Right renal cortex interstitium (tissue), 3 donors: ENCODE measurements at regions not wholly inside any gene's neighbourhood (a gene's known extent, or its start where the extent isn't known, plus 50 kb on each side); places are given as distances from the start of the nearest gene placed in this dataset.

Experiments used
- DNase-seq, 3 donors: peaks; one replicate each; pipeline ENCODE4 v3.0.0-alpha.2; 2013; ENCODE audit warnings: low read depth in 3 of 3, low spot score in 2 of 3

GRCh38 chr4:184575306-184575705 lies 73.9 kb downstream of the CASP3 start:
- DNase-seq = no peak

GRCh38 chr4:184574861-184575260 lies 74.4 kb downstream of the CASP3 start:
- no peak for DNase-seq

DNA sequence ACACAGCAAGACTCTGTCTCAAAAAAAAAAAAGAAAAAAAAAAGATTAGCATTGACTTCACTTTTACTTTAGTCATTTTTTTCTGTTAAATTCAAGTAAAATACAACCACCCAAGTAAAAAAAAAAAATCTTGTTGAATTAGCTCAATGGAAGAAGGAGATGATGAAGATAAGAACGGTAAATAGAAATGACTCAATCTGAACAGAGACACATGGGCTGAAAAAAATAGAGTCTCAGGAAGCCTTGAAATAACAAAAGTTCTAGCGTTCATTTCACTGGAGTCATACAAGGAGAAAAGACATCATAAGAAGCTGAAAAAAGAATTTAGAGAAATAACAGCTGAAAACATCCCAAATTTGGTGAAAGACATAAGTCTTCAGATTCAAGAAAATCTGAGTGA lies 75.5 kb downstream of the CASP3 start:
- DNase-seq = no peak

- no peak for DNase-seq
Observed at GRCh38 chr4:184568770-184569169, 80.5 kb downstream of the CASP3 start.

DNA sequence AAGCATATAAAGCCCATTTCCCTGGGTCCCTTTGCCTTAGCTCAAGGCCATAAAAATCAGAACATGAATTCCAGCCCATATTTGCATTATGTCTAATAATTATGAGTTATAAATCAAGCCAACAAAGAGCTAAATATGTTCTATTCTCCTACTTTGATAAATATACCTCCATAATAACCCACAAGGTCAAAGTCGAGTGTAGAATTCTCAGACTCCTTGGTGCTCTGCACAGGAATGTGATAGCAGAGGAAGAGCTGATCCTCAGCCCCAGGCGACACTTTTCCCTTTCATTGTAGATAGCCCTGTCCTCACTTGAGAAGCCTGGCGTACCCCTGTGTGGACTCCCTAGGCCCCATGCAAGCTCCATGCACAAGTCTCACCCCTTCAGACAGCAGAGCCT lies 85.6 kb downstream of the CASP3 start:
- DNase-seq = no peak

DNA sequence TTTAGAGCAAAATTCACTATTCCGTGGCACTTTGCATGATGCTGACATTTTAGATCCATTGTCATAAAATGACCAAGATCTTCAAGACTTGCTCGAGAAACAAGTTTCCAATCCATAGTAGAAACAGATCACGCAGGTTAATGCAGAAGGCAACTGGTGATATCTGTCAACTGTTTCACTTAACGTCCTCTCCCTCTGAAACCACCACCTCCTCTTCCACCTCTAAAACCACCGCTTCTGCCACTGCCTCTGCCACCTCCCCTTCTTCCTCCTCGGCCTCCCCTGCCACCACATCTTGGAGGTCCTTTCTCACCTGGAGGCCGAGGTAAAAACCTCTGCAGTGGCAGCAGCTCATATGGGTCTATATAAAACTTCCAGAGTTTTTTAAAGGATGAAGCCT lies 84.6 kb upstream of the IRF2 start:
- no peak for DNase-seq

DNA sequence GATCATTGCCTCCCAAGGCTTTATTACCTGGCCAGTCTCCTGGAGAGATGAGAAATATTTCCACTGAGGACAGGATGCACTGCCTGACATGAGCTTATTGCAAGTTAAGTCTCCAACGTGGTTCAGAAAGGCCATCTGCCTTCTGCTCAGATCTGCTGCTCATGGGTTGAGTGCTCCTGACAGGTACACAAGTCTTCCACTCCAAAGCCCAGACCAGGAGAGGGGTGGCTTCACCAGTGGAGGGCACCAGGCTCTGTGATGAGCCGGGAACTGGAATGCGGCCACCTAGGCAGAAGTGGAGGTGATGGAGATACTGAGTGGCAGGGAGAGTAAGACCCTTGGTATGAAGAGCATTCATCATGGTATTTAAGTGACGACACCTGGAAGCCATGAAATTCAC lies 79.5 kb upstream of the IRF2 start:
- no peak for DNase-seq

DNA sequence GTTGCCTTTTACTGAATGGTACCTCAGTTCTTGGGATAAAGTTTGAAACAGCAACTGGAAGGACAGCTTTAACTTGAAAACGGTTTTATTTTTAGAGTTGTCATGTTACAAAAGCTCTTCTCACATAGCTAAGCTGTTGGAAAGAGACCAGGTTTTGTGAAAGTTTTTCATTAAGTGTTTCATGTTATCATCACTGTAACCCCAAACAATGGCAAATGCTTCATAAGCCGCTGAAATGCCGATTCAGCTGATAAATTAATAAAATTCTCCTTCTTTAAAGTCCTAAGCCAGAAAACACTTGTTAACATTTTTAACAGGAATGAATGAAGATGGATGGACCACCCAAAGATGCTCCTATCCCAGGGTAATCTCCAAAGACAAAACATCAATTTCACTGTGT lies 76.1 kb upstream of the IRF2 start:
- DNase-seq = no peak

GRCh38 chr4:184548648-184549341 lies 74.4 kb upstream of the IRF2 start:
- no peak for DNase-seq

DNA sequence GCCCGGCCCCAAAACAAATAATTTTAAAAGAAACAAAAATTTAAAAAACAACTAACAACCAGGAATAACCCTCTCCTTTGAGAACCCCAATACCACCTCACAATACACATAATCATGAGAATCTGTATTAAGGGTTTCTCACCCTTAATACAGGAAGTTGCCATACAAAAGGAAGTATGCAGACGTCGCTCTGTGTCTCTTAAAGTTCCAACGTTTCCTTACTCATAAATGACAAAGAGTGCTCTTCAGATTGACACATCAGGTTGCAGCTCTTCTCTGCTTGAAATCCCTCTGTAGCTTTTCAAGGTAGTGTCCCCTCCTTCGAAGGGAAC lies 73.9 kb upstream of the IRF2 start:
- DNase-seq = no peak

- DNase-seq = no peak
Observed at GRCh38 chr4:184544788-184545409, 70.5 kb upstream of the IRF2 start.

DNA sequence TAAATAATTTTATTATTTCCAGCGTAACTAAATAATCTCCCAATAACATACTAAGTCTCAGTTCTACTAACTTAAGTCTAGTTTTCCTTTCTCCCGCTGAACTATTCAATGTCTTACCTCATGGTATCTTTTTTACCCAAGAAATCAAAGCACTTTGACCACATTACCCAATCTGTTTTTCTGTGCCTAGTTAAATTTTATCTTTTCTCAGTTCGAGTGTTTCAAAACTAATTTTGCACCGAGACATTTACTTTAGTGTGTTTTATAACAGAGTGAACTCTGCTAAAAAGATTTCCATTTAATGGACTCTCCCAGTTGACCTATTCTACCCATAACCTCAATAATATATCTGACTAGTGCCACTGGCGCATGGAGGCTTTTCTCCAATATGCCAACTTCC lies 67.6 kb upstream of the IRF2 start:
- DNase-seq = no peak

GRCh38 chr4:184540307-184540706 lies 66.0 kb upstream of the IRF2 start:
- DNase-seq = no peak

DNA sequence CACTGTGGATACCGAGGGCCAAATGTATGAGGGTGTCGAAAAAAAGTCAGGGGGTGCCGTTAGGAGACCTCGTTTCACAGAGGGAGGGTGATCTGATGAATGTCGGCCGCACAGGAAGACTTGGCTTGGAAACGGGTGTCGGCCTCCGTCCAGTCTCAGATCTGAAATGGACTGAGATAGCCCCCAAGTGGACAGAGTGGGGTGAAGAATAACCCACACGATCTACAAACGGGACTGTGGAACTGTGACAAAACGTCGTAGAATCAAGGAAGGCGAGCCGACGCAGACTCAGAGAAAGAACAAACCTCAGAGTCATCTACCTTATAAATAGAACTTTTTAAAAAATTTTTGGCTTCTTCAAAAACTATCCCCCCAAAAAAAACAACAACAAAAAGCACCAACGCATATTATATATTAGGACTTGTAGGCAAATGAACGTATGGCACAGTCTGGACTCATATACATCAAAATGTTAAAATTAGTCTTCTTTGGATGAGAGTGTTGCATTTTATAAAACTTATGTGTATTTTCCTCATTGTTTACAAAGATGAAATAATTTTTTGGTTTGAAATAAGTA lies 63.8 kb upstream of the IRF2 start:
- DNase-seq = peak; percentile 85

GRCh38 chr4:184537269-184538022 lies 63.1 kb upstream of the IRF2 start:
- DNase-seq = peak; percentile 88 to 91 (median 91)

- no peak for DNase-seq
Observed at GRCh38 chr4:184536881-184537248, 62.5 kb upstream of the IRF2 start.

GRCh38 chr4:184536065-184536880 lies 61.9 kb upstream of the IRF2 start:
- DNase-seq = no peak

- DNase-seq = peak in 1 of 3 donors; percentile 18
Observed at GRCh38 chr4:184534511-184535391, 60.4 kb upstream of the IRF2 start.

- no peak for DNase-seq
Observed at GRCh38 chr4:184533908-184534307, 59.6 kb upstream of the IRF2 start.

GRCh38 chr4:184531008-184531407 lies 56.7 kb upstream of the IRF2 start:
- DNase-seq = no peak
